Ovary (tissue), 7 donors: ENCODE measurements at regions not wholly inside any gene's neighbourhood (a gene's known extent, or its start where the extent isn't known, plus 50 kb on each side); places are given as distances from the start of the nearest gene placed in this dataset.

ENCODE experiments used
- DNase-seq, 5 donors: peaks; one replicate each; pipeline ENCODE4 v3.0.0-alpha.2; 2019 to 2020
- H3K27ac ChIP-seq, 2 donors: fragments of 200-600 bp; one replicate each; pipeline versions ENCODE4 v1.5.1 to v1.8.0; 2019 to 2022
- H3K27me3 ChIP-seq: fragments of 200-600 bp; one replicate; pipeline ENCODE4 v1.8.0; 2022
- H3K36me3 ChIP-seq: fragments of 200-600 bp; sonication (generic); one replicate; pipeline ENCODE4 v1.5.1; 2019
- H3K4me1 ChIP-seq: one replicate; pipeline ENCODE4 v1.8.1; 2013; ENCODE audit warnings: mild to moderate bottlenecking, moderate library complexity; ENCODE audit not compliant: insufficient read depth
- H3K4me3 ChIP-seq: fragments of 200-600 bp; sonication (generic); one replicate; pipeline ENCODE4 v1.5.1; 2017
- H3K9me3 ChIP-seq, 2 donors: fragments of 200-600 bp in 1 of 2; sonication (generic) in 1 of 2; one replicate each; pipeline versions ENCODE4 v1.5.1 to v1.8.1; 2013 to 2019; ENCODE audit warnings: mild to moderate bottlenecking in 1 of 2, moderate library complexity in 1 of 2
- EP300 ChIP-seq: sonication (generic); formaldehyde crosslinking; IDR thresholded peaks from one replicate; pipeline ENCODE4 v1.6.1; 2017; ENCODE audit warnings: antibody characterized with exemption
- POLR2A ChIP-seq: fragments of 450-650 bp; IDR thresholded peaks from one replicate; pipeline ENCODE4 v1.6.1; 2017; ENCODE audit warnings: antibody characterized with exemption, mild to moderate bottlenecking, moderate library complexity
- WGBS, 3 donors: extraction: QIAGEN DNeasy Blood & Tissue Kit in 1 of 3; methylation state at CpG; one replicate each; pipeline versions ENCODE4 v1.1.5 to v1.1.7; 2013 to 2017; 5-methylcytosine and 5-hydroxymethylcytosine counted together
- intact Hi-C, 4 donors: fragments of 100-400 bp; cut with DNase I; formaldehyde crosslinking; loops; one replicate each; pipeline versions ENCODE4 v1.11.0 to v1.15.1; 2022 to 2023
- TF ChIP-seq, protein P1 (sequence below), 3 donors: fragments of 450-650 bp in 2 of 3; fragments of 200-600 bp in 1 of 3; IDR thresholded peaks; one replicate each; pipeline versions ENCODE4 v1.5.1 to v1.8.0; 2016 to 2022; ENCODE audit warnings: antibody characterized with exemption in 3 of 3, mild to moderate bottlenecking in 1 of 3
- donor health status: DM: no; HTN: no; CAD: no; lungs with moderate emphysema.
- donor health status: DM: no; HTN: no; CAD: no.
- donor health status: Bipolar disorder and iron deficiency.
- donor health status: DM: no; HTN: no; CAD: no.
- donor health status: DM: yes; HTN: yes; CAD: no.

DNA sequence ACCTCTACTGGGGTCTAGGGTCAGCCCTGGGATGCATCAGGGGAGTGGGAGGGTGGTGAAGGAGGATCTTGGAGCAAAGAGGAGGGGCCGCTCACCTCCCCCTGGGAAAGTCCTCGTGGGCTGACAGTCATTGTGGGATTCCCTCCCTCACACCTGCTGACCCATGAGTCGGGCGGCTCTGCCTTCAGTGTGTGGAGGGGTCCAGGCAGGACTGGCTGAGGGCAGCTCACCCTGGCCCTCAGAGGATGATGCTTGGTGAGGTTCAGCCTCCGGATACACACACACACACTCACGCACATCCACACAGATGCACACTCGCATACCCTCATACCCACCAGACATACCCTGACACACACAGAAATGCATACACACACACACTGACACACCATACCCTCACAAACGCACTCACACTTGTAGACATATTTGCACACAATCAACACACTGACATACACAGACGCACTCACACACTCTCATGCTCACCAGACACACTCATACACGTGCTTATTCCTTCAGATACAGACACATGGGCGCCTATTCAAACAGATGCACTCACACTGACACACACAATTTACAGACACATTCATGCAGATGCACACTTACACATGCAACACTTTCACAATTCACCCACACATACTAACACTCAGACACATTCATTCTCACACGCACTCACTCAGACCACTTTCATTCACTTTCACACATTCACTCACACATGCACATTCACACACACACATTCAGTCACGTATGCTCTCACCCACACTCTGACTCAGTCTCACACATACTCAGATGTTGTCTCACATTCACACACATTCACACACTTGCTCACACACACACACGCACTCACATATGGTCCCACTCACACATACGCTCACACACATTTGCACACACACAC, 105.1 kb upstream of the RPL38 start:
- no peaks in the 10 kb centered on the region for H3K27me3 ChIP-seq
- H3K4me3 ChIP-seq: no peak overlapping the region
- TF ChIP-seq EP300 (no peak), POLR2A (no peak)
- TF ChIP-seq, protein P1, sequence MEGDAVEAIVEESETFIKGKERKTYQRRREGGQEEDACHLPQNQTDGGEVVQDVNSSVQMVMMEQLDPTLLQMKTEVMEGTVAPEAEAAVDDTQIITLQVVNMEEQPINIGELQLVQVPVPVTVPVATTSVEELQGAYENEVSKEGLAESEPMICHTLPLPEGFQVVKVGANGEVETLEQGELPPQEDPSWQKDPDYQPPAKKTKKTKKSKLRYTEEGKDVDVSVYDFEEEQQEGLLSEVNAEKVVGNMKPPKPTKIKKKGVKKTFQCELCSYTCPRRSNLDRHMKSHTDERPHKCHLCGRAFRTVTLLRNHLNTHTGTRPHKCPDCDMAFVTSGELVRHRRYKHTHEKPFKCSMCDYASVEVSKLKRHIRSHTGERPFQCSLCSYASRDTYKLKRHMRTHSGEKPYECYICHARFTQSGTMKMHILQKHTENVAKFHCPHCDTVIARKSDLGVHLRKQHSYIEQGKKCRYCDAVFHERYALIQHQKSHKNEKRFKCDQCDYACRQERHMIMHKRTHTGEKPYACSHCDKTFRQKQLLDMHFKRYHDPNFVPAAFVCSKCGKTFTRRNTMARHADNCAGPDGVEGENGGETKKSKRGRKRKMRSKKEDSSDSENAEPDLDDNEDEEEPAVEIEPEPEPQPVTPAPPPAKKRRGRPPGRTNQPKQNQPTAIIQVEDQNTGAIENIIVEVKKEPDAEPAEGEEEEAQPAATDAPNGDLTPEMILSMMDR (IDR thresholded peaks at IDR 0.05): no peak
- H3K27ac ChIP-seq: no peak overlapping the region
- no peaks in the 10 kb centered on the region for H3K36me3 ChIP-seq
- H3K9me3 ChIP-seq: no peaks in the 10 kb centered on the region
- intact Hi-C loops: no loop called here
- DNase-seq: peak in 1 of 5 donors; percentile 11
- H3K4me1 ChIP-seq: no peaks in the 10 kb centered on the region
- WGBS, 3 donors: 83 to 90% (median 88%) methylated on average over 15 of the region's 15 CpGs

DNA sequence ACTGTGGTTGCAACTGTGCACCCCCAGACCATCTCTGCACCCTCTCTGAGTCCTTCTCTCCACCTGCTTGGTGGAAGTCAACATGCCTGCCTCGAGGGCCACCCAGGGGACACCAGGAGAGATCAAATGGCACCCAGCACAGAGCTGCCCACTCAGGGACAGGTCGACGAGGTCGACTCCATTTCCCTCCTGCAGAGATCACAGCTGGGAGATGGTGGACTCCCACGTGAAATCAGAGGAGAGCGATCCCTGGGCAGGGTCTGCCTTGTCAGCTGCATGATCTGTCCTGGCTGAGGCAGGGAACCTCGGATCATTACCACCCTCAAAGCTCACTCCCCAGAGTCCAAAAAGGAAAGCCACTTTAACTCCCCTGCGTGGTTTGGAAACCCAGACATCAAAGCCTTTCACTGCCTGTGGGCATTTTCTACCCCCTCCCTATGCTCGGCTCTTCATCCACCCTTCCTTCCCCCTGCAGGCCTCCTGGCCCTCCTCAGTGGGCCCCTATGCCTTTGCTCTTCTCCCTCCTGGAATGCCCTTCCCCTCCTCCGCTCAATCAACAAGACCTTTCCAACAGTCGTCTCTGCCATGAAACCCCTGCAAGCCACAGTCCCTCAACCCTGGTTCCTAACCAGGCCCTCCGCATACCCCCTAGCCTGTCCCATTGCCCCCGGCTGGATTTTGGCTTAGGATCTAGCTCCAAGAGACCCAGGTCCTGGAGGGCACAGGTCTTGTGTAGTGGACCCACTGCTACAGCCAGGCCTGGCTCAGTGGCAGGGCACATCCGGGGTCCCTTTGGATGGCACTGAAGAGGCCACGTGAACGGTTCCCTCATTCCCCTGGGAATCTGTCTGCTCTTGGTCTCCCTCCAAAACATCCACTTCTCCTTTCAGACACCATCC, 103.8 kb upstream of the RPL38 start:
- Histone ChIP-seq H3K27me3 (no peaks in the 10 kb centered on the region), H3K27ac (no peak overlapping the region), H3K36me3 (no peaks in the 10 kb centered on the region), H3K4me3 (no peak overlapping the region), H3K4me1 (no peaks in the 10 kb centered on the region), H3K9me3 (no peaks in the 10 kb centered on the region)
- peak in 1 of 5 donors; percentile 9 for DNase-seq
- intact Hi-C loops: no loop called here
- TF ChIP-seq, protein P1 (IDR thresholded peaks at IDR 0.05): no peak
- no peak for TF ChIP-seq POLR2A
- no peak for TF ChIP-seq EP300
- 58 to 68% (median 66%) methylated on average over 16 of the region's 16 CpGs for WGBS, 3 donors

DNA sequence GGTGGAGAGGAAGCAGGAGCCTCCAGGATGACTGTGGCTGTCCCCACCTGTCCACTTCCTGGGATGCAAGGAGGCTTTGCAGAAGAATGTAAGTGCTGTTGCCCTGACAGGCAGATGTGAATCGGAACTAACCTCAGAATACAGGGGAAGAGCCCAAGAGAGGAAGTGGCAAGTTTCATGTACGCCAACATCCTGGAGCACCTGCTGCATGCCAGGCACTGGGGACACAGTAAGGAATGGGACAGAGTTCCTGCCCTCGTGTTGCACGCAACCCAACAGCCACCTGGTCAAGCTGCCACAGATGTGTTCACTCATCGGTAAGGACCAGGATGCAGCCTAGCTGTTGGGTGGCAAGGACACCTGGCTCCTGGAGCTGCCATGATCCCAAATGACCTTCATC, 98.6 kb upstream of the RPL38 start:
- 88 to 91% (median 90%) methylated on average over 5 of the region's 5 CpGs for WGBS, 3 donors
- intact Hi-C loops: no loop called here
- no peaks in the 10 kb centered on the region for H3K4me1 ChIP-seq
- no peak overlapping the region for H3K4me3 ChIP-seq
- H3K9me3 ChIP-seq: no peaks in the 10 kb centered on the region
- no peak for TF ChIP-seq EP300
- TF ChIP-seq, protein P1 (IDR thresholded peaks at IDR 0.05): no peak
- no peak for TF ChIP-seq POLR2A
- no peak overlapping the region for H3K27ac ChIP-seq
- H3K27me3 ChIP-seq: no peaks in the 10 kb centered on the region
- no peak for DNase-seq
- no peaks in the 10 kb centered on the region for H3K36me3 ChIP-seq

DNA sequence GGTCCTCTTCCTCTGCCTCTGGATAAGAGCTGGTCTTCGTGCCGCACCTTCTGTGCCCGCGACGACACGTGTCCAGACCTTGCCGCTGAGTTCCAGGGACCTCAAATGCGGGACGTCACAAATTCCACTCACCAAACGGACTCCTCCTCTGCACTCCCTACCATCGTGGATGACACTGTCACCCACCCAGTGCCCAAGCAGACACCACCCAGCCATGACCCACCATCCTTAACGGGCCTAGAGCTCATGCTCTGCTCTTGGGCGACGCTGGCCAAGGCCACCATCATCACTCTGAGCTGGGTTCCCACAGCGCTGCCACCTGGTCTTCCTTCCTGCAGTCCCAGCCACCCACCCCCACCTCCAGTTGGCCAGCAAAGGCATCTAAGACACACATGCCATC, 96.4 kb upstream of the RPL38 start:
- no peaks in the 10 kb centered on the region for H3K36me3 ChIP-seq
- TF ChIP-seq, protein P1 (IDR thresholded peaks at IDR 0.05): no peak
- TF ChIP-seq EP300 (no peak), POLR2A (no peak)
- no peaks in the 10 kb centered on the region for H3K9me3 ChIP-seq
- no peaks in the 10 kb centered on the region for H3K4me1 ChIP-seq
- no peak for DNase-seq
- WGBS, 3 donors: 91 to 93% (median 92%) methylated on average over 15 of the region's 15 CpGs
- intact Hi-C loops: no loop called here
- no peak overlapping the region for H3K27ac ChIP-seq
- no peak overlapping the region for H3K4me3 ChIP-seq
- no peaks in the 10 kb centered on the region for H3K27me3 ChIP-seq
